ENCODE measurements at regions not wholly inside any gene's neighbourhood (a gene's known extent, or its start where the extent isn't known, plus 50 kb on each side); places are given as distances from the start of the nearest gene placed in this dataset.

- DNase-seq (ENCODE audit: low read depth, low spot score) (no peak), ATAC-seq (peak; percentile 48; the same call in 1 of the 2 replicates)
- no TSS peak for BruUV-seq (replicated peaks)
- POLR2A ChIA-PET, result interaction anchor here (0.6 kb wide), 1 partner anchor 120 kb away, joined by 4 read pairs; no protein-coding TSS in a partner anchor
- no peak for TF ChIP-seq POLR2AphosphoS5 (IDR thresholded peaks at IDR 0.05; ENCODE audit: low read depth, low read length)
- TF ChIP-seq SIN3A (IDR thresholded peaks at IDR 0.05; ENCODE audit: borderline replicate concordance, insufficient read depth, low read depth, low read length), result no peak
- TF ChIP-seq CTCF (IDR thresholded peaks at IDR 0.05), result no peak
- TF ChIP-seq TCF7L2 (IDR thresholded peaks at IDR 0.05; ENCODE audit: low read depth, low read length), result no peak
- TF ChIP-seq REST (IDR thresholded peaks at IDR 0.05; ENCODE audit: insufficient read depth in 1 of 2, low read depth in 2 of 2, low read length in 1 of 2), result no peak
- intact Hi-C loops (cut with micrococcal nuclease; ENCODE audit: unreplicated experiment) (no loop called here), in situ Hi-C loops (cut with HindIII; ENCODE audit: low pct_unique_long_range_greater_than_20kb, low sequenced_read_pairs) (no loop called here)
- Histone ChIP-seq H3K4me3 (ENCODE audit: low read depth in 2 of 2, low read length in 2 of 2) (no peak overlapping the region), H3K9me3 (ENCODE audit: control insufficient read depth, insufficient read depth, low read depth, low read length) (no peaks in the 10 kb centered on the region), H3K27ac (ENCODE audit: low read length) (peak overlapping the region; percentile 13; the same call in 1 of the 2 replicates), H3K4me1 (ENCODE audit: control insufficient read depth, insufficient read depth, low read length) (no peaks in the 10 kb centered on the region), H3K27me3 (ENCODE audit: control insufficient read depth, insufficient read depth, low read length) (no peaks in the 10 kb centered on the region), H3K36me3 (ENCODE audit: control insufficient read depth, insufficient read depth, low read length) (no peaks in the 10 kb centered on the region)
- CTCF ChIA-PET, result no interaction called here
These were observed 417.5 kb downstream of the LRIG3 start for GRCh38 chr12:58502841-58503240.

- no peaks in the 10 kb centered on the region for H3K9me3 ChIP-seq (ENCODE audit: control insufficient read depth, insufficient read depth, low read depth, low read length)
- ATAC-seq, result no peak
- H3K4me3 ChIP-seq (ENCODE audit: low read depth in 2 of 2, low read length in 2 of 2), result no peak overlapping the region
- ChIA-PET CTCF (no interaction called here), POLR2A (no interaction called here)
- in situ Hi-C loops (cut with HindIII; ENCODE audit: low pct_unique_long_range_greater_than_20kb, low sequenced_read_pairs) (no loop called here), intact Hi-C loops (cut with micrococcal nuclease; ENCODE audit: unreplicated experiment) (no loop called here)
- DNase-seq (ENCODE audit: low read depth, low spot score), result no peak
- BruUV-seq (replicated peaks), result no TSS peak
- H3K36me3 ChIP-seq (ENCODE audit: control insufficient read depth, insufficient read depth, low read length), result no peaks in the 10 kb centered on the region
- no peaks in the 10 kb centered on the region for H3K4me1 ChIP-seq (ENCODE audit: control insufficient read depth, insufficient read depth, low read length)
- H3K27me3 ChIP-seq (ENCODE audit: control insufficient read depth, insufficient read depth, low read length), result no peaks in the 10 kb centered on the region
- TF ChIP-seq REST (IDR thresholded peaks at IDR 0.05; ENCODE audit: insufficient read depth in 1 of 2, low read depth in 2 of 2, low read length in 1 of 2) (no peak), TCF7L2 (IDR thresholded peaks at IDR 0.05; ENCODE audit: low read depth, low read length) (no peak), SIN3A (IDR thresholded peaks at IDR 0.05; ENCODE audit: borderline replicate concordance, insufficient read depth, low read depth, low read length) (no peak), POLR2AphosphoS5 (IDR thresholded peaks at IDR 0.05; ENCODE audit: low read depth, low read length) (no peak), CTCF (IDR thresholded peaks at IDR 0.05) (no peak)
- H3K27ac ChIP-seq (ENCODE audit: low read length), result no peak overlapping the region
These were observed 416.6 kb downstream of the LRIG3 start for GRCh38 chr12:58503731-58504130.

All from Panc1 (cell line).